Activated B cell treated with CpG ODN at 0.5 μM for 24 hours (primary cell): ENCODE measurements at regions not wholly inside any gene's neighbourhood (a gene's known extent, or its start where the extent isn't known, plus 50 kb on each side); places are given as distances from the start of the nearest gene placed in this dataset.

ENCODE experiments used
- ATAC-seq: fragments of 200-7000 bp; cut with Tn5 transposase; one replicate; pipeline ENCODE4 v1.10.0; 2021; ENCODE audit warnings: low read depth, mild to moderate bottlenecking, moderate library complexity
- CTCF ChIA-PET: fragments of 350-600 bp; sonication (Branson Sonifier 250); formaldehyde crosslinking; loops from one replicate; lab custom pipeline; 2021; ENCODE audit warnings: antibody characterized with exemption; lab: Charles Lee
- POLR2A ChIA-PET: fragments of 350-600 bp; sonication (Branson Sonifier 250); formaldehyde crosslinking; loops from one replicate; lab custom pipeline; 2021; ENCODE audit warnings: antibody characterized with exemption; lab: Charles Lee
- DNase-seq: peaks from one replicate; pipeline ENCODE4 v3.0.0; 2022
- H3K27ac Mint-ChIP-seq: one replicate; pipeline ENCODE4 v1.8.0; 2020; ENCODE audit warnings: mixed read lengths
- H3K27me3 Mint-ChIP-seq: one replicate; pipeline ENCODE4 v1.8.0; 2021; ENCODE audit warnings: mixed read lengths
- H3K36me3 Mint-ChIP-seq: one replicate; pipeline ENCODE4 v1.8.0; 2021; ENCODE audit warnings: low read depth, mixed read lengths
- H3K4me1 Mint-ChIP-seq: one replicate; pipeline ENCODE4 v1.8.0; 2021; ENCODE audit warnings: mixed read lengths
- H3K4me3 Mint-ChIP-seq: one replicate; pipeline ENCODE4 v1.8.0; 2020; ENCODE audit warnings: mild to moderate bottlenecking, mixed read lengths
- H3K9me3 Mint-ChIP-seq: one replicate; pipeline ENCODE4 v1.8.0; 2020; ENCODE audit warnings: mixed read lengths
- CTCF ChIP-seq: fragments of 200-600 bp; IDR thresholded peaks from one replicate; pipeline ENCODE4 v1.8.0; 2022; ENCODE audit warnings: antibody characterized with exemption, mild to moderate bottlenecking
- intact Hi-C: fragments of 100-400 bp; cut with micrococcal nuclease; formaldehyde crosslinking; loops from one replicate; pipeline ENCODE4 v1.15.1; 2024

GRCh38 chr2:122100346-122100745, 344.9 kb downstream of the TSN start:
- no peak overlapping the region for H3K4me3 Mint-ChIP-seq
- no peaks in the 10 kb centered on the region for H3K36me3 Mint-ChIP-seq
- CTCF ChIA-PET = no interaction called here
- no peaks in the 10 kb centered on the region for H3K9me3 Mint-ChIP-seq
- H3K27ac Mint-ChIP-seq = no peak overlapping the region
- no peak for DNase-seq
- intact Hi-C loops = no loop called here
- H3K27me3 Mint-ChIP-seq = no peaks in the 10 kb centered on the region
- no peak for ATAC-seq
- POLR2A ChIA-PET = no interaction called here
- no peaks in the 10 kb centered on the region for H3K4me1 Mint-ChIP-seq
- TF ChIP-seq CTCF = no peak

GRCh38 chr2:122100756-122101155, 345.3 kb downstream of the TSN start:
- ChIA-PET CTCF (no interaction called here), POLR2A (no interaction called here)
- Mint-ChIP-seq H3K9me3 (no peaks in the 10 kb centered on the region), H3K36me3 (no peaks in the 10 kb centered on the region), H3K27ac (no peak overlapping the region), H3K4me3 (no peak overlapping the region), H3K27me3 (no peaks in the 10 kb centered on the region), H3K4me1 (no peaks in the 10 kb centered on the region)
- ATAC-seq (no peak), DNase-seq (no peak)
- no peak for TF ChIP-seq CTCF
- intact Hi-C loops = no loop called here

GRCh38 chr2:122101319-122101718, 345.9 kb downstream of the TSN start:
- H3K9me3 Mint-ChIP-seq = no peaks in the 10 kb centered on the region
- TF ChIP-seq CTCF = no peak
- no peaks in the 10 kb centered on the region for H3K27me3 Mint-ChIP-seq
- ATAC-seq (no peak), DNase-seq (no peak)
- intact Hi-C loops = no loop called here
- ChIA-PET POLR2A (no interaction called here), CTCF (no interaction called here)
- no peaks in the 10 kb centered on the region for H3K36me3 Mint-ChIP-seq
- no peaks in the 10 kb centered on the region for H3K4me1 Mint-ChIP-seq
- no peak overlapping the region for H3K4me3 Mint-ChIP-seq
- H3K27ac Mint-ChIP-seq = no peak overlapping the region

- no peak for TF ChIP-seq CTCF
- ChIA-PET CTCF (no interaction called here), POLR2A (no interaction called here)
- Mint-ChIP-seq H3K27me3 (no peaks in the 10 kb centered on the region), H3K9me3 (no peaks in the 10 kb centered on the region), H3K4me3 (no peak overlapping the region), H3K36me3 (no peaks in the 10 kb centered on the region), H3K4me1 (no peaks in the 10 kb centered on the region), H3K27ac (no peak overlapping the region)
- no peak for DNase-seq
- intact Hi-C loops = no loop called here
- ATAC-seq = no peak
These were observed 349.9 kb downstream of the TSN start for GRCh38 chr2:122105171-122105876.

- no peak for TF ChIP-seq CTCF
- intact Hi-C loops = no loop called here
- H3K9me3 Mint-ChIP-seq = no peaks in the 10 kb centered on the region
- no peak for DNase-seq
- ChIA-PET CTCF (no interaction called here), POLR2A (no interaction called here)
- H3K27ac Mint-ChIP-seq = no peak overlapping the region
- no peaks in the 10 kb centered on the region for H3K4me1 Mint-ChIP-seq
- H3K27me3 Mint-ChIP-seq = no peaks in the 10 kb centered on the region
- no peak overlapping the region for H3K4me3 Mint-ChIP-seq
- no peak for ATAC-seq
- no peaks in the 10 kb centered on the region for H3K36me3 Mint-ChIP-seq
These were observed 350.4 kb downstream of the TSN start for GRCh38 chr2:122105877-122106206.
